ENCODE measurements at regions not wholly inside any gene's neighbourhood (a gene's known extent, or its start where the extent isn't known, plus 50 kb on each side); places are given as distances from the start of the nearest gene placed in this dataset.

DNA sequence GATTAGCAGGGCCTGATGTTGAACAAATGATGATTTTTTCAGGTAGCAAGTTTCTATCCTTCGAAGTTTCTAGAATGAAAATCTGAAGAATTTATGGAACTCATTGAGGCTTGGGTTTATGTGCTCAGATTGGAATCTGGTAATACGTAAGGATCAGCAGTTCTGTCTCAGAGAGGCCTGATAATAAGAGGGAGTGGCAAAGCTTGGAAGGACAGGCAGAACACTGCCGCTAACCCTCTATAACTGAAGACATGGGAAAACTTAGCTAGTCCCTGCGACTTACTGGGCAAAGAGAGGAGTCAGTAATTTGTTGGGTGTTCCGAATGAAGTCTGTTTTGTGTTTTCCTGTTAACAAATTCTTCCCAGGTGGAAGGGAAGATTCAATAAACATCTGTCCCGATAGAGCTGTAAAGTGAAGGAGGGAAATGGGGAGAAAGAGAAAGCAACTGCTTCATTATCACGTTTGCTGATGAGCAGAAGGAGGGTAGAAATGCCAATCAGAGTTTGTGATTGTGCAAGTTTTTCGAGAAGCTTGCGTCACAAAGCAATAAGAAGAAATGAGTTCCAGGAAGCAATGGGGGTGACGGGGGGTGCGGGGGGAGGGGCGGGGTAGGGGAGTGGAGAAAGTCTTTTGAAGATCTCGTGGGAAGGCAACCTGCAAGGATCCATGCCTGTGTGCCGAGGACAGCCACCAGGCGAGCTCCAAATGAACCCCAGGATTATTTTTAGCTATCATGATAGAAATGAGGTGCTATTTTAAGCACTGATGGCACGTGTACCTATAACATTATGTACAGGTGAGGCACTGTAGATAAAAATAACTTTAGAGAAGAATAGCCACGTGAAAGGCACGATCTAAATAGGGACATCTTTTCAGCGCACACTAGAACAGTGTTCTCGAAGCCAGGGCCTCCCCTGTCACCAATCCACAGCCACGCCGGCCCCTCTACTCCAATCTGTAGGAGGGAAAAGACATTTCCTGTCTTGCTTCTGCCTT is 224.1 kb downstream of the FGF9 start:
- ATAC-seq, result no peak
- TF ChIP-seq POLR2AphosphoS5 (IDR thresholded peaks at IDR 0.05) (no peak), POLR2A (IDR thresholded peaks at IDR 0.05) (no peak), EP300 (IDR thresholded peaks at IDR 0.05) (no peak), CTCF (IDR thresholded peaks at IDR 0.05) (no peak)
- WGBS, 2 donors (ENCODE audit: low coverage in 1 of 2), result 81 to 88% methylated on average over 16 to 18 of the region's 22 CpGs

GRCh38 chr13:21895779-21896178 is 224.9 kb downstream of the FGF9 start:
- H3K36me3 ChIP-seq, result no peaks in the 10 kb centered on the region
- H3K4me3 ChIP-seq, result no peak overlapping the region
- TF ChIP-seq EP300 (IDR thresholded peaks at IDR 0.05), result no peak
- no peak for TF ChIP-seq CTCF (IDR thresholded peaks at IDR 0.05)
- no peak for TF ChIP-seq POLR2A (IDR thresholded peaks at IDR 0.05)
- no peak for TF ChIP-seq POLR2AphosphoS5 (IDR thresholded peaks at IDR 0.05)
- H3K9me3 ChIP-seq, result no peaks in the 10 kb centered on the region
- 89 to 100% methylated on average over 1 of the region's 4 CpGs for WGBS, 2 donors (ENCODE audit: low coverage in 1 of 2)
- ATAC-seq, result no peak
- no peak overlapping the region for H3K27ac ChIP-seq
- H3K4me1 ChIP-seq, result no peaks in the 10 kb centered on the region
- no peaks in the 10 kb centered on the region for H3K27me3 ChIP-seq

More for the DNA sequence above, 224.1 kb downstream of the FGF9 start:
- Histone ChIP-seq H3K9me3 (no peaks in the 10 kb centered on the region), H3K27ac (no peak overlapping the region), H3K4me1 (no peaks in the 10 kb centered on the region), H3K27me3 (no peaks in the 10 kb centered on the region), H3K4me3 (no peak overlapping the region), H3K36me3 (no peaks in the 10 kb centered on the region)

DNA sequence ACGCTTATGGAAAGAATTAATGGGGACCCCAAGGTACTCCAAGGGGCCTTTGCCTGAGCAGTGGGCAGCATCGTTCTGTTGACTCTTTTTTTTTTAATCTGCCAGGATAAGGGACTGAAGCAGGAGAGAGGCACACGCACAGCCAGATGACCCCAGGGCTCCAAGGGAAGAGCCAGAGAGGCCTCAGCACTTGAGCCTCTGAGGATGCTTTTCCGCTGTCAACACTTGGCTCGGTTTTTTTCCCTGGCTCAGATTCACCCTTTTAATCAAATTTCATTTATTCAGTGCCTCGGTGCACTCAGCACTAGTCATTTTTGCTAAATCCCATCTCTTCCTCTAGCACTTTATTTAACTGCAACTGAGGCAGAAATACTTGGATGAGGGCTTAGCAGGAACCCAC is 226.3 kb downstream of the FGF9 start:
- WGBS, 2 donors (ENCODE audit: low coverage in 1 of 2), result 36 to 45% methylated on average over 2 to 6 of the region's 6 CpGs
- no peak for ATAC-seq
- TF ChIP-seq POLR2A (IDR thresholded peaks at IDR 0.05), result no peak
- no peak for TF ChIP-seq EP300 (IDR thresholded peaks at IDR 0.05)

GRCh38 chr13:21898459-21898858 is 227.6 kb downstream of the FGF9 start:
- Histone ChIP-seq H3K9me3 (no peaks in the 10 kb centered on the region), H3K27me3 (no peaks in the 10 kb centered on the region), H3K4me1 (peaks cover 0 to 11% (median 0%) of the 10 kb centered on the region in 3 donors), H3K27ac (no peak overlapping the region), H3K4me3 (no peak overlapping the region), H3K36me3 (no peaks in the 10 kb centered on the region)
- no peak for ATAC-seq
- 66 to 76% methylated on average over 4 of the region's 4 CpGs for WGBS, 2 donors (ENCODE audit: low coverage in 1 of 2)
- TF ChIP-seq POLR2A (IDR thresholded peaks at IDR 0.05) (no peak), CTCF (IDR thresholded peaks at IDR 0.05) (no peak), EP300 (IDR thresholded peaks at IDR 0.05) (no peak), POLR2AphosphoS5 (IDR thresholded peaks at IDR 0.05) (no peak)

More for the DNA sequence above, 226.3 kb downstream of the FGF9 start:
- H3K4me1 ChIP-seq, result peaks cover 0 to 10% (median 0%) of the 10 kb centered on the region in 3 donors
- no peak overlapping the region for H3K27ac ChIP-seq
- no peaks in the 10 kb centered on the region for H3K27me3 ChIP-seq
- H3K4me3 ChIP-seq, result no peak overlapping the region
- H3K36me3 ChIP-seq, result no peaks in the 10 kb centered on the region
- H3K9me3 ChIP-seq, result no peaks in the 10 kb centered on the region

GRCh38 chr13:21898945-21899344 is 228.1 kb downstream of the FGF9 start:
- Histone ChIP-seq H3K27me3 (peaks cover 4% of the 10 kb centered on the region), H3K36me3 (no peaks in the 10 kb centered on the region), H3K4me3 (no peak overlapping the region), H3K27ac (no peak overlapping the region), H3K9me3 (no peaks in the 10 kb centered on the region), H3K4me1 (peaks cover 0 to 11% (median 0%) of the 10 kb centered on the region in 3 donors)
- ATAC-seq, result no peak
- WGBS, 2 donors (ENCODE audit: low coverage in 1 of 2), result 39 to 80% methylated on average over 2 of the region's 7 CpGs
- TF ChIP-seq POLR2AphosphoS5 (IDR thresholded peaks at IDR 0.05) (no peak), EP300 (IDR thresholded peaks at IDR 0.05) (no peak), POLR2A (IDR thresholded peaks at IDR 0.05) (no peak), CTCF (IDR thresholded peaks at IDR 0.05) (no peak)

Data from gastroesophageal sphincter (tissue), 4 donors.